ENCODE measurements at regions not wholly inside any gene's neighbourhood (a gene's known extent, or its start where the extent isn't known, plus 50 kb on each side); places are given as distances from the start of the nearest gene placed in this dataset.

DNA sequence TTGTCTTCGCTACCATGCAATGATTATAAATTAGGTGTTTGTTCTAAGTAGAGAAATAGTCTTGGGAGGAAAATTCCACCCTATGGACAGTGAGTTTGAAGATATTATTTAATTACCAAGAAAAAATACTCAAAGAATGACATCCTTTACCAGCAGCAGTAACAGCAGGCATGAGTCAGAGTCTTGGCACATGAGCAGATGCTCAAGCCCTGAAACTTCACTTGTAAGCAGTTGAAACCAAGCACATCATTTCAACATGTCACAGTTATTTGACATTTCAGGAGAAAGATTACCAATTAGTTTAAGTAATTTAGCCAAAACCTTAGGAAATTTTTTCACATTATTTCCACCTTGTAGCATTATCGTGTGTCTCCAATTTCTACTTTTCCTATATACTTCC, 99.2 kb downstream of the C12orf50 start:
- DNase-seq = no peak

- DNase-seq = no peak
Measured at GRCh38 chr12:87929346-87929745, 99.9 kb downstream of the C12orf50 start.

DNA sequence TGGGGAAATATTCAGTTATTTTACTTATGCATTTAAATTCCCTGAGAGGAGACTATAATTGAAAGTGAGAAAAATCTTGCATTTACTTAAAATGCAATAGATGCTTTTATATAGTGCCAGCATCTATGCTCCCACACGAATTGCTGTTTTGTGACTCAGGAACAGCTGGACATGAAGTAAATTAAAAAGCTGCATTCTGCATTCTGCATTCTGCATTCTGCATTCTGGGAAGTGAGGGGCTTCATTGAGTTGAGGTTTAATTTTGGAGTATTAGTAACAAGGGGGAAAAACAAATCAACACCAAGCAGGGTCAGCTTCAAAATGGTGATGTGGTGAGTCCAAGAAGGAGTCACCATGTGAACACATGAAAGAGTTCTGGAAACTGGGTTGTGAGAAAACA, 101.2 kb downstream of the C12orf50 start:
- no peak for DNase-seq

GRCh38 chr12:87925021-87925420, 104.2 kb downstream of the C12orf50 start:
- DNase-seq = no peak

DNA sequence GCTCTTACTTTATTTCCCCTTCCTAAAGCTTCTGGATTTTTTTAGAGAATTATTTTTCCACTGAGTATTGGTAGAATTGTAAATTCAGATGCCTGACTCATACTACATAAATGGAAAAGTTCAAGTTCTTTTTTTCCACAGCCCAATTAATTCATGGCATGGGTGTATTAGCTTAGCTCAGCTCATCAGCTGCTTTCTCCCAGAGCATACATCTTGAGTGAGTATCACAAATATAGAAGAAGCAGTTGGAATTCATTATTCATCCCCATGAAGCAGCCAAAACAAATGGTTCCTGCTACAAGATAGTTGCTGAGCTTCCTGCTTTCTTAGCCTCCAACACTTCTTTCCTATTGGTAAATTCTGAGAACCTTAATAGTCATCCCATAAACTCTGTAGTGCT, 105.1 kb downstream of the C12orf50 start:
- DNase-seq = no peak

- no peak for DNase-seq
Measured at GRCh38 chr12:87923361-87923760, 105.8 kb downstream of the C12orf50 start.

- DNase-seq = no peak
Measured at GRCh38 chr12:87922736-87923135, 106.5 kb downstream of the C12orf50 start.

DNA sequence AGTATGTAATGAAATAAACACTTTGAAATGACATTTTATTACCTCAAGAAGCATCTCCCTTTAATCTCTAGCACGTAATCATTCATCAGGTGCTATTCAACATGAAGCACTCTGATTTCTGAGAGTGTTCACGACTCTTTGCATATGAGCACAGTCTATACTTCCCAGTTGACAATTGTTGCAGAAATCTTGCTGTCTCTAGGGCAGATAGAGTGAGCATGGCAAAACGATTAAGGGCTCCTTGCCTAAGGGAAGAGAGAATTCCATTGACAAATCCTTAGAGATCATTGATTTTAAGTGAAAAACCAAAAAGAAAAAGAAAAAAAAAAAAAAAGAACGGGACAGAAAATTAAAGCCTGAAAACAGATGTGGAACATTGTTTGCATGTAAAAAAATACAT, 107.6 kb downstream of the C12orf50 start:
- DNase-seq = no peak

DNA sequence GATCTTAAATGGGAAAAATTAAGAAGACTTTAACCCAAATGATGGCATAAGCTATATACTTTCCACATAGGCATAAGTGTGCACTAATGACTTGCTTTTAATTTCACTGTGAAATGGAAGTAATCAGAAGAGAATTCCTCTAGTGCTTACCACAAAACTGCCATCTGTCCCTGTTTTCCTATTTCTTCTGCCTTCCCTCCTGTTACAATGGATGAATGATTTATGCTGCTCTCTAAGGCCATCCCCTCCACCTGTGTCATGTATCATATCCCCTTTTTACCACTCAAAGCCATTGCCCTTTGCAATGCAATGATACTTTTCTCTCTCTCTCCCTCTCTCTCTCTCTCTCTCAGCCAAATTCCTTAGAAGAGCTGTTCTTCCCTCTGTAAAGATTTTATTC, 109.1 kb downstream of the C12orf50 start:
- no peak for DNase-seq

GRCh38 chr12:87901457-87901856, 127.7 kb downstream of the C12orf50 start:
- DNase-seq = no peak

DNA sequence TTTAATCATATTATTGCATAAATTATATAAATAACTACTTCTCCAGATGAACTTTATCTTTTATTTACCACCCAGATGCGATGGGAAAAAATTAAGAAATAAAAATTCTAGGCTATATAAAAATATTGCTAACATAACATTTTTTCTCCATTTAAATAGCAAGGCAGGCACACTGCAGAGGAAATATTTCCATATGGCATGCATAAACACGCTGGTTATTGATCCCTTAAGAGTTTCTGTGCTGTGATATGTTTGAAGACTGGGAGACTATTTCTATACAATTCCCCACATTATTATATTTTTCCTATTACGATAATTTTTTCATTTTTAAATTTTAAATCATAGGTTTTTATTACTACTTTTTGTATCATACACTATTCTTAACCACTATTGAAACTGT, 131.5 kb downstream of the C12orf50 start:
- no peak for DNase-seq

GRCh38 chr12:87883806-87884205, 145.4 kb downstream of the C12orf50 start:
- no peak for DNase-seq

- DNase-seq = no peak
Measured at GRCh38 chr12:87879141-87879540, 150.1 kb downstream of the C12orf50 start.

- DNase-seq = no peak
Measured at GRCh38 chr12:87870493-87871460, 158.4 kb downstream of the C12orf50 start.

DNA sequence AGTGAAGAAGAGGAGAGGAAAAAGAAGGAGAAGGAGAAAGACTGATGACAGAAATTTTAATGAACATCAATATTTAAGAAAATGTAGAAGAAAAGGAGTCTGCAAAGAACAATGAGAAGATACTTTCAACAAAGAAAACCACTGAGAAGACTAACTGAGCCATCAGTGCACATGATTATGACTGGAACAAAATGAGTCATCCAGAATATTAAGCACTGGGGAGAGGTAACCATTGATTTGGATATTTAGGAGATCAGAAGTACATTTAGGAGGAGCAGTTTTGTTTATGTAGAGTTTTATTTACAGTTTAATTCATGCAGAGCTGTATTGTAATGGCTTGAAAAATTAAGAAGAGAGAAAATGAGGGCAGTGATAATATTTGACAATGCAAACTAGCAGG, 159.1 kb downstream of the C12orf50 start:
- no peak for DNase-seq

- DNase-seq = no peak
Measured at GRCh38 chr12:87866578-87867292, 162.5 kb downstream of the C12orf50 start.

- DNase-seq = no peak
Measured at GRCh38 chr12:87861791-87862190, 167.4 kb downstream of the C12orf50 start.

DNA sequence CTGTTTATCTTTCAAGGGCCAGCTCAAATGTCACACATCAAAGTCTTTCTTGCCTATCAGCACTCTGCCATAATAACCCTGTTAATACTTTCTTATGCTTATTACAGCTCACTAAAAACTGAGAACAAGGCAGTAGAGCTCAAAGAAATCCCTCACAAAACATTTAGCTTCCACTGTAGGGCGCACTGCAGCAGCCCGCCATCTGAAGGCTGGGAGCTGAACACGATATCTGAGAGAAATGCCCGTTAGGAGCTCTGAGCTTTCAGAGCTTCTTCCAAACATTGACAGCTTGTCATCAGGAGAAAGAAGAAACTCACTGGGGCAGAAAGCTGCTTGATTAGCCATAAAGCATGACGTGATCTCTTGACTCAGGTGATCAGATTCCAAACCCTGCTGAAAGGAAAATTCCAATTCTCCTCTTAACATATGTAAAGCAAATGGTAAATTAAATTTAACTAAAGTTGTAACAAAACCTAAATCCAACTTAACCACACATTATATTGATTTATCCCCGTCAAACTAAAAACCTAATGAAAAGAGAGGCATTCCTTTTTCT, 175.7 kb downstream of the C12orf50 start:
- no peak for DNase-seq

DNA sequence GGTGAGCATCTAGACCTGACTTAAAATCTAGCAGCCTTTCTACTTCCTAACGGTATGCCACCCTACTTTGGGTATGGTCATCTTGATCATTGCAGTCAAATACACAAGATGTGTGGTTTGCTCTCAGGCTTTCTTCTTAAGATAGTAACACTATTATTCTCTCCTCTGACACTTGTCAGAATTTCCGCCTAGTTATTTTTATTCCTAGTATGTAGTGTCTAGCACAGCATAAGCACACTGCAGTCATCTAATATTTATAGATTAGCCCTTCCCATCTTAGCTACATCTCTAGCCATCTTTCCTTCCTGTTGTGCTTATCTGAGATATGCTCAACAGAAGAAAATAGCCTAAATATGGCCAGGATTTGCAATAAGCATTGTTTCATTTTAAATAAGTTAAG, 180.1 kb downstream of the C12orf50 start:
- DNase-seq = no peak

DNA sequence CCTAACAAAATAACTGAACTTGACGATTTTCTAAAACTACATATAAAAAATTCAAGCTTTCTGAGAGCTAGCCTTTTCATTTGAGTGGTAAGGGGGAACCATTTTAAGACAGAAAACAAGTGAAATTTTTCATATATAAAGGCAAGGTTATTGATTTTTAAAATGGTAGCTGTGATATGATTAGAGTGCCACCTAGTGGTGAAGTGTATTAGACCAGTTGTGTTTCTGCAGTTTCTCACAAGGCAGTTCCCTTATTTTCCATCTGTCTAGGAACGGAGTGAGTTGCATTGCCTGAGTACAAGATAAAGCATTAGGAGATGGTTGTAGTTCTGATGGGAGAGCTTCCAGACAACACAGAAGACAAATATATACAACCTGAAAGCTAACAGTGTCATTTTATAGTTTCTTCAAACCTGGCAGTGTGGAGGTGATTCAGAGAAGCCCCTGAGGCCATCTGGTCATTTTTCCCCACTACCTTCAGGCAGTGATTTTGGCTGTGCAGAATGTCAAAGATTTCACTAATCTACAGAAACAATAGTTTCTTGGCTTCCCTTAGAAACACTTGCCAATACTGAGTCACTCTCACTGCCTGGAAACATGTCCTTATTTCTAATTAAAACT, 180.8 kb downstream of the C12orf50 start:
- no peak for DNase-seq

- DNase-seq = no peak
Measured at GRCh38 chr12:87847147-87847546, 182.1 kb downstream of the C12orf50 start.

- DNase-seq = no peak
Measured at GRCh38 chr12:87846045-87846444, 183.2 kb downstream of the C12orf50 start.

GRCh38 chr12:87841935-87842334, 187.3 kb downstream of the C12orf50 start:
- no peak for DNase-seq
